H9 (cell line): ENCODE measurements at regions not wholly inside any gene's neighbourhood (a gene's known extent, or its start where the extent isn't known, plus 50 kb on each side); places are given as distances from the start of the nearest gene placed in this dataset.

Experiments
- DNase-seq: peaks from one replicate; pipeline ENCODE4 v3.0.0-alpha.2; 2017
- H2AFZ ChIP-seq: one replicate; pipeline ENCODE4 v1.6.1; 2013; ENCODE audit warnings: mild to moderate bottlenecking, low read length, control low read depth, moderate library complexity
- H2AK5ac ChIP-seq: 2 replicates; pipeline ENCODE4 v1.6.1; 2013; ENCODE audit warnings: low read length, control low read depth, mixed read lengths; ENCODE audit not compliant: insufficient read length
- H2BK120ac ChIP-seq: one replicate; pipeline ENCODE4 v1.6.1; 2013; ENCODE audit warnings: low read depth, mild to moderate bottlenecking, low read length, control low read depth, inconsistent platforms; ENCODE audit not compliant: poor library complexity, severe bottlenecking
- H2BK12ac ChIP-seq: 2 replicates; pipeline ENCODE4 v1.6.1; 2013; ENCODE audit warnings: low read length, control low read depth, mixed read lengths, low read depth; ENCODE audit not compliant: insufficient read length
- H2BK15ac ChIP-seq: 2 replicates; pipeline ENCODE4 v1.6.1; 2013; ENCODE audit warnings: low read depth, low read length, control low read depth
- H2BK20ac ChIP-seq: one replicate; pipeline ENCODE4 v1.6.1; 2013; ENCODE audit warnings: low read depth, mild to moderate bottlenecking, low read length, control low read depth, inconsistent platforms; ENCODE audit not compliant: poor library complexity, severe bottlenecking
- H2BK5ac ChIP-seq: 2 replicates; pipeline ENCODE4 v1.6.1; 2013; ENCODE audit warnings: low read length, control low read depth, mixed read lengths; ENCODE audit not compliant: insufficient read length
- H3K14ac ChIP-seq: 2 replicates; pipeline ENCODE4 v1.6.1; 2013; ENCODE audit warnings: low read length, control low read depth; ENCODE audit not compliant: insufficient read depth
- H3K18ac ChIP-seq: 2 replicates; pipeline ENCODE4 v1.6.1; 2013; ENCODE audit warnings: low read depth, mild to moderate bottlenecking, mixed read lengths, low read length, control low read depth; ENCODE audit not compliant: insufficient read length
- H3K23ac ChIP-seq: 2 replicates; pipeline ENCODE4 v1.6.1; 2013; ENCODE audit warnings: low read length, control low read depth, mixed read lengths, low read depth; ENCODE audit not compliant: insufficient read length
- H3K23me2 ChIP-seq: 2 replicates; pipeline ENCODE4 v1.6.1; 2013; ENCODE audit warnings: low read depth, mild to moderate bottlenecking, mixed read lengths, low read length, control low read depth; ENCODE audit not compliant: insufficient read length, poor library complexity, severe bottlenecking
- H3K27ac ChIP-seq: 2 replicates; pipeline ENCODE4 v1.5.1; 2013; ENCODE audit warnings: low read length, control low read depth, mixed read lengths, low read depth; ENCODE audit not compliant: insufficient read length
- H3K27me3 ChIP-seq: 2 replicates; pipeline ENCODE4 v1.6.1; 2013; ENCODE audit warnings: low read length, control low read depth, inconsistent platforms; ENCODE audit not compliant: insufficient read depth
- H3K4ac ChIP-seq: 2 replicates; pipeline ENCODE4 v1.6.1; 2013; ENCODE audit warnings: low read depth, mild to moderate bottlenecking, control low read depth, inconsistent platforms, low read length, moderate library complexity
- H3K4me1 ChIP-seq: 2 replicates; pipeline ENCODE4 v1.6.1; 2013; ENCODE audit warnings: low read length, control low read depth, inconsistent platforms; ENCODE audit not compliant: insufficient read depth
- H3K4me2 ChIP-seq: 2 replicates; pipeline ENCODE4 v1.6.1; 2013; ENCODE audit warnings: low read length, control low read depth, mixed read lengths; ENCODE audit not compliant: insufficient read length, insufficient read depth
- H3K56ac ChIP-seq: 2 replicates; pipeline ENCODE4 v1.6.1; 2013; ENCODE audit warnings: low read depth, mild to moderate bottlenecking, mixed read lengths, low read length, control low read depth; ENCODE audit not compliant: insufficient read length
- H3K79me1 ChIP-seq: 2 replicates; pipeline ENCODE4 v1.6.1; 2013; ENCODE audit warnings: low read depth, mild to moderate bottlenecking, moderate library complexity, low read length, control low read depth, inconsistent platforms; ENCODE audit not compliant: insufficient read depth, poor library complexity, severe bottlenecking
- H3K79me2 ChIP-seq: 2 replicates; pipeline ENCODE4 v1.6.1; 2013; ENCODE audit warnings: low read length, control low read depth, inconsistent platforms; ENCODE audit not compliant: insufficient read depth
- H3K9ac ChIP-seq: 2 replicates; pipeline ENCODE4 v1.6.1; 2013; ENCODE audit warnings: low read length, control low read depth, mixed read lengths; ENCODE audit not compliant: insufficient read length; ENCODE audit errors: extremely low read depth
- H3K9me3 ChIP-seq: one replicate; pipeline ENCODE4 v1.6.1; 2013; ENCODE audit warnings: low read depth, low read length, inconsistent platforms; ENCODE audit not compliant: control insufficient read depth
- H3T11ph ChIP-seq: one replicate; pipeline ENCODE4 v1.6.1; 2013; ENCODE audit warnings: mild to moderate bottlenecking, low read length, control low read depth, inconsistent platforms
- H4K20me1 ChIP-seq: one replicate; pipeline ENCODE4 v1.6.1; 2013; ENCODE audit not compliant: control insufficient read depth, insufficient read length, insufficient read depth
- H4K5ac ChIP-seq: 2 replicates; pipeline ENCODE4 v1.6.1; 2013; ENCODE audit warnings: low read depth, mild to moderate bottlenecking, mixed read lengths, low read length, control low read depth; ENCODE audit not compliant: insufficient read length
- H4K8ac ChIP-seq: replicated peaks from 2 replicates; pipeline ENCODE4 v1.6.1; 2013; ENCODE audit warnings: low read length, control low read depth, mixed read lengths, low read depth; ENCODE audit not compliant: insufficient read length
- H4K91ac ChIP-seq: 2 replicates; pipeline ENCODE4 v1.6.1; 2013; ENCODE audit warnings: low read depth, mild to moderate bottlenecking, moderate library complexity, mixed read lengths, low read length, control low read depth; ENCODE audit not compliant: insufficient read length
- H3K27ac Mint-ChIP-seq, 3 experiments: 2 replicates in 2 of 3; 3 replicates in 1 of 3; pipeline ENCODE4 v1.8.0; 2020 to 2021; ENCODE audit warnings: mixed read lengths in 3 of 3, mild to moderate bottlenecking in 1 of 3, moderate library complexity in 1 of 3
- H3K27me3 Mint-ChIP-seq: 2 replicates; pipeline ENCODE4 v1.8.0; 2021; ENCODE audit warnings: low read depth, mild to moderate bottlenecking, moderate library complexity, mixed read lengths
- H3K36me3 Mint-ChIP-seq, 3 experiments: 2 replicates in 2 of 3; 3 replicates in 1 of 3; pipeline ENCODE4 v1.8.0; 2020 to 2021; ENCODE audit warnings: low read depth in 3 of 3, mixed read lengths in 3 of 3; ENCODE audit not compliant: insufficient read depth in 1 of 3
- H3K4me1 Mint-ChIP-seq, 2 experiments: 2 replicates each; pipeline ENCODE4 v1.8.0; 2020; ENCODE audit warnings: mixed read lengths in 2 of 2
- H3K4me3 Mint-ChIP-seq, 2 experiments: 2 replicates in 1 of 2; 3 replicates in 1 of 2; pipeline ENCODE4 v1.8.0; 2020 to 2021; ENCODE audit warnings: mild to moderate bottlenecking in 2 of 2, mixed read lengths in 2 of 2, moderate library complexity in 1 of 2
- H3K9me3 Mint-ChIP-seq, 2 experiments: 2 replicates in 1 of 2; 3 replicates in 1 of 2; pipeline ENCODE4 v1.8.0; 2020; ENCODE audit warnings: mild to moderate bottlenecking in 2 of 2, mixed read lengths in 2 of 2, moderate library complexity in 1 of 2
- CTCF ChIP-seq: fragments of 200-600 bp; sonication (generic); conservative IDR thresholded peaks from 3 replicates; pipeline ENCODE4 v1.8.0; 2021; ENCODE audit warnings: antibody characterized with exemption, mild to moderate bottlenecking
- WGBS: extraction: QIAGEN DNeasy Blood & Tissue Kit; methylation state at CpG from one replicate; pipeline ENCODE4 v1.1.7; 2013; ENCODE audit warnings: missing lambda C conversion rate, low lambda C conversion rate, mixed read lengths; ENCODE audit not compliant: insufficient read length; ENCODE audit errors: extremely low coverage; 5-methylcytosine and 5-hydroxymethylcytosine counted together

DNA sequence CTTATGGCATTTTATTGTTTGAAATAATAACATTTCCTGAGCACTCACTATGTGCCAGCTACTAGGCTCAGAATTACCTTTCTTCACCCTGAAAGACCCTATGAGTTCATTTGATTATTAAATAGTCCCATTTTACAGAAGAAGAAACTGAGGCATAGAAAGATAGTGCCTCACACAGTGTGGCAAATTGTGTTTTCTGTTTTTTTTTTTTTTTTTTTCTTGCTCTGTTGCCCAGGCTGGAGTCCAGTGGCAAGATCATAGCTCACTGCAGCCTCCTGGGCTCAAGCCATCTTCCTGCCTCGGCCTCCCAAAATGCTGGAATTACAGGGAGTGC is 59.7 kb upstream of the PTPN1 start:
- Mint-ChIP-seq H3K27me3 (peaks cover 3% of the 10 kb centered on the region), H3K36me3 (no peaks in the 10 kb centered on the region), H3K4me3 (no peak overlapping the region), H3K9me3 (peaks cover 0 to 4% of the 10 kb centered on the region in 2 experiments; a peak in 2 of 5 replicates), H3K27ac (no peak overlapping the region), H3K4me1 (peaks cover 18 to 19% of the 10 kb centered on the region in 2 experiments)
- H3K79me1 ChIP-seq = no peaks in the 10 kb centered on the region
- no peaks in the 10 kb centered on the region for H3K79me2 ChIP-seq
- no peak for DNase-seq
- H3K18ac ChIP-seq = no peak overlapping the region
- no peak overlapping the region for H2BK20ac ChIP-seq
- no CpG with 5 or more reads among the region's 1 CpG for WGBS
- TF ChIP-seq CTCF = no peak
- H3K9ac ChIP-seq = no peak overlapping the region
- H4K5ac ChIP-seq = no peak overlapping the region
- H2BK120ac ChIP-seq = no peak overlapping the region
- no peaks in the 10 kb centered on the region for H3K23me2 ChIP-seq
- H2BK15ac ChIP-seq = no peak overlapping the region
- no peak overlapping the region for H2BK12ac ChIP-seq
- no peak overlapping the region for H2AK5ac ChIP-seq
- no peaks in the 10 kb centered on the region for H4K20me1 ChIP-seq
- no peak overlapping the region for H3K4me2 ChIP-seq
- H3K27ac ChIP-seq = no peak overlapping the region
- no peak overlapping the region for H3K23ac ChIP-seq
- no peak overlapping the region for H3K56ac ChIP-seq
- H2BK5ac ChIP-seq = no peak overlapping the region
- H4K8ac ChIP-seq = no peak overlapping the region
- no peak overlapping the region for H3T11ph ChIP-seq
- H3K27me3 ChIP-seq = no peaks in the 10 kb centered on the region
- H4K91ac ChIP-seq = no peak overlapping the region
- H3K9me3 ChIP-seq = no peaks in the 10 kb centered on the region
- H3K4ac ChIP-seq = no peak overlapping the region
- no peak overlapping the region for H3K14ac ChIP-seq
- H2AFZ ChIP-seq = no peak overlapping the region
- no peaks in the 10 kb centered on the region; the same call in 1 of the 2 replicates for H3K4me1 ChIP-seq
